Duodenal mucosa (tissue), 2 donors: ENCODE measurements at regions not wholly inside any gene's neighbourhood (a gene's known extent, or its start where the extent isn't known, plus 50 kb on each side); places are given as distances from the start of the nearest gene placed in this dataset.

ENCODE experiments used
- H3K27ac ChIP-seq: one replicate; pipeline ENCODE4 v1.7.0; 2013; ENCODE audit warnings: low read depth, low read length
- H3K27me3 ChIP-seq, 2 donors: one replicate each; pipeline ENCODE4 v1.7.0; 2013; ENCODE audit warnings: low read length in 2 of 2, control low read depth in 1 of 2; ENCODE audit not compliant: insufficient read depth in 2 of 2, control insufficient read depth in 1 of 2
- H3K36me3 ChIP-seq, 2 donors: one replicate each; pipeline ENCODE4 v1.7.0; 2013; ENCODE audit warnings: low read length in 2 of 2, control low read depth in 1 of 2; ENCODE audit not compliant: insufficient read depth in 2 of 2, control insufficient read depth in 1 of 2
- H3K4me1 ChIP-seq, 2 donors: one replicate each; pipeline ENCODE4 v1.7.0; 2013; ENCODE audit warnings: low read length in 2 of 2, control low read depth in 1 of 2; ENCODE audit not compliant: insufficient read depth in 2 of 2, control insufficient read depth in 1 of 2
- H3K4me3 ChIP-seq, 2 donors: one replicate each; pipeline ENCODE4 v1.7.0; 2013; ENCODE audit warnings: low read length in 2 of 2, low read depth in 1 of 2
- H3K9ac ChIP-seq, 2 donors: one replicate each; pipeline ENCODE4 v1.7.0; 2013; ENCODE audit warnings: low read length in 2 of 2, low read depth in 1 of 2
- H3K9me3 ChIP-seq, 2 donors: one replicate each; pipeline ENCODE4 v1.7.0; 2013; ENCODE audit warnings: low read length in 2 of 2, control low read depth in 1 of 2; ENCODE audit not compliant: control insufficient read depth in 1 of 2

DNA sequence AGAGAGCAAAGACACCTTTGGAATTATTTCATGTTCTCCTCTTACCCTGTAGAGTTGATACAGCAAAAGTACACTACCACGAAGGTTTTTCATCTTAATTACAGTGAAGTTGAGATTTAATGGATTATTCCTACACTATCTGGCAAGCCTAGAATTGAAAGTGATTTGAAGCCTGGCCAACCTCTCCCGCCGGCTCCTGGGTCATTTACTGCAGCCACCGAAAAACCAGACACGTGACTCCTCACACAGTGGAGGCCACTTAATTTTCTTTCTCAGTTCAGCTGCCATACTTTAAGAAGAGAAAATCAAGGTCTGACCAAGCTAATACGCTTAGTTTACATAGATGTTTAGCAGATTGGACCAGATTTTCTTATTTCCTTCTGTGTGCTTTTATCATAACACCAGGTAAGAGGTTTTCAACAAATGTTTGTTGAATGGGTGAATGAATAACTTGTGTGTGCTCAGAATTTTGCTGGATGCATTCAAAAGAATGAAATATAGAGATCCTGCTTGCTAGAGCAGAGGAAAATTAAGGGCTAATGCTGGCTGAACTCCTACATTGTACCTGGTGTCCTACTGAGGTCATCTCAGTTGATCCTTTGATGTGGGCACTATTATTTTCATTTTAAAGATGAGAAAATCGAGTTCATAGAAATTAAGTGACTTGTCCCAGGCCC, 97.2 kb upstream of the PDE10A start:
- no peaks in the 10 kb centered on the region for H3K4me1 ChIP-seq
- no peak overlapping the region for H3K9ac ChIP-seq
- peaks cover 0 to 4% of the 10 kb centered on the region in 2 donors for H3K9me3 ChIP-seq
- H3K36me3 ChIP-seq, result no peaks in the 10 kb centered on the region
- no peak overlapping the region for H3K4me3 ChIP-seq
- no peaks in the 10 kb centered on the region for H3K27me3 ChIP-seq
- H3K27ac ChIP-seq, result no peak overlapping the region

GRCh38 chr6:165758441-165758840, 95.4 kb upstream of the PDE10A start:
- Histone ChIP-seq H3K9me3 (peaks cover 0 to 4% of the 10 kb centered on the region in 2 donors), H3K9ac (no peak overlapping the region), H3K4me3 (no peak overlapping the region), H3K36me3 (no peaks in the 10 kb centered on the region), H3K27ac (no peak overlapping the region), H3K4me1 (no peaks in the 10 kb centered on the region), H3K27me3 (no peaks in the 10 kb centered on the region)

DNA sequence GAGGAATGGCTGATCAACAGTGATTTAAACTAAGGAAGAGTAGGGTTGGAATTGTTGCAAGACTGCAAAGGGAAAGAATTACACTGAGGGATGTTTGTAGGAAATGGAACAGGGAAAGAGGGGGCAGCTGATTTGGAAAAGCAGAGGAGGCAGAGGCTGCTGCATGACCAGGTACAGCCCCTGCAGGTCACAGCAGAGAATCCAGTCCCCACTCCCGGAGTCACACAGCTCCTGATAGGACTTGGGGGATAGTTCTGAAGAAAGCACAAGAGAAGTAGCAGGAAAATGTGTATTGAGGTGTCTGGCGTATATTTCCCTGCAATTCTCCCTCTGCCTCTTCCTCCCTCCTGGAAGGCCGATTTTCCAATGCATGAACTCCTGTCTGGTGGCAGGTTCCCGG, 92.5 kb upstream of the PDE10A start:
- Histone ChIP-seq H3K27ac (no peak overlapping the region), H3K36me3 (no peaks in the 10 kb centered on the region), H3K9me3 (no peaks in the 10 kb centered on the region)

GRCh38 chr6:165753506-165753905, 90.5 kb upstream of the PDE10A start:
- no peak overlapping the region for H3K9ac ChIP-seq
- no peak overlapping the region for H3K27ac ChIP-seq
- H3K9me3 ChIP-seq, result no peaks in the 10 kb centered on the region
- no peaks in the 10 kb centered on the region for H3K4me1 ChIP-seq
- H3K4me3 ChIP-seq, result no peak overlapping the region
- H3K27me3 ChIP-seq, result no peaks in the 10 kb centered on the region
- H3K36me3 ChIP-seq, result no peaks in the 10 kb centered on the region

More for the DNA sequence above, 92.5 kb upstream of the PDE10A start:
- Histone ChIP-seq H3K27me3 (no peaks in the 10 kb centered on the region), H3K9ac (no peak overlapping the region), H3K4me3 (no peak overlapping the region), H3K4me1 (no peaks in the 10 kb centered on the region)

GRCh38 chr6:165752451-165752850, 89.4 kb upstream of the PDE10A start:
- Histone ChIP-seq H3K4me3 (no peak overlapping the region), H3K9ac (no peak overlapping the region), H3K27me3 (no peaks in the 10 kb centered on the region), H3K36me3 (no peaks in the 10 kb centered on the region), H3K9me3 (no peaks in the 10 kb centered on the region), H3K27ac (no peak overlapping the region), H3K4me1 (no peaks in the 10 kb centered on the region)

GRCh38 chr6:165751486-165751885, 88.4 kb upstream of the PDE10A start:
- Histone ChIP-seq H3K4me1 (no peaks in the 10 kb centered on the region), H3K9me3 (no peaks in the 10 kb centered on the region)

DNA sequence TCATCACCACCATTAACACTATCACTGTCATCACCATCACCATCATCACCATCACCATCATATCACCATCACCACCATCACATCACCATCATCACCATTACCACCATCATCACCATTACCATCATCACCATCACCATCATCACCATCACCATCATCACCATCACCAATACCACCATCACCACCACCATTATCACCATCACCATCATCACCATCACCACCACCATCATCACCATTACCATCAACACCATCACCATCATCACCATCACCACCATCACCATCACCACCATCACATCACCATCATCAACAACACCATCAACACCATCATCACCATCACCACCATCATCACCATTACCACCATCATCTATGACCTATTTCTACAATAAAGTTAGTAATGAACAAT, 86.1 kb upstream of the PDE10A start:
- no peak overlapping the region for H3K4me3 ChIP-seq
- H3K4me1 ChIP-seq, result no peaks in the 10 kb centered on the region
- H3K27ac ChIP-seq, result no peak overlapping the region
- no peaks in the 10 kb centered on the region for H3K27me3 ChIP-seq
- no peak overlapping the region for H3K9ac ChIP-seq
- H3K36me3 ChIP-seq, result no peaks in the 10 kb centered on the region
- no peaks in the 10 kb centered on the region for H3K9me3 ChIP-seq

More at GRCh38 chr6:165751486-165751885, 88.4 kb upstream of the PDE10A start:
- H3K27me3 ChIP-seq, result no peaks in the 10 kb centered on the region
- H3K9ac ChIP-seq, result no peak overlapping the region
- no peak overlapping the region for H3K27ac ChIP-seq
- H3K4me3 ChIP-seq, result no peak overlapping the region
- H3K36me3 ChIP-seq, result no peaks in the 10 kb centered on the region

DNA sequence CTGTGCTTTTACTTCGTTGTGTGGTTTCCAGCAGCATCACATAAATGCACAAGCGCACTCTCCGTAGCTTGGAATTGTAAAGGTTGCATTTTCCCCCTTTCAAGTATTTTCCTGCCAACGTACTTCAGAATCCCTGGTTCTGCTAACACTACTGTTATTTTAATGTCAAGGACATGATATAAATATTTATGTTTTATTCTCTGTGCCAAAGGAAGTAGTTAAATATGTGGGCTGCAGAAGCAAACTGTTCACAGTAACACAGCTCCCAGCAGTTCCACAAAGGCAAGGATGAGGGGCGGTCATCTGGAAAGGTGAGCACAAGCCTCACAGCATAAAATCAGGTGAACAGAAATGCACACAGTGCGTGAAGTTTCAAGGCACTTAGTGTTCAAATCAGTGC, 85.3 kb upstream of the PDE10A start:
- no peaks in the 10 kb centered on the region for H3K27me3 ChIP-seq
- no peaks in the 10 kb centered on the region for H3K9me3 ChIP-seq
- H3K27ac ChIP-seq, result no peak overlapping the region
- H3K36me3 ChIP-seq, result no peaks in the 10 kb centered on the region
- H3K4me1 ChIP-seq, result no peaks in the 10 kb centered on the region
- no peak overlapping the region for H3K4me3 ChIP-seq
- no peak overlapping the region for H3K9ac ChIP-seq

GRCh38 chr6:165747963-165748362, 84.9 kb upstream of the PDE10A start:
- H3K9ac ChIP-seq, result no peak overlapping the region
- H3K9me3 ChIP-seq, result no peaks in the 10 kb centered on the region
- no peak overlapping the region for H3K27ac ChIP-seq
- H3K27me3 ChIP-seq, result no peaks in the 10 kb centered on the region
- H3K4me1 ChIP-seq, result no peaks in the 10 kb centered on the region
- no peaks in the 10 kb centered on the region for H3K36me3 ChIP-seq
- H3K4me3 ChIP-seq, result no peak overlapping the region

DNA sequence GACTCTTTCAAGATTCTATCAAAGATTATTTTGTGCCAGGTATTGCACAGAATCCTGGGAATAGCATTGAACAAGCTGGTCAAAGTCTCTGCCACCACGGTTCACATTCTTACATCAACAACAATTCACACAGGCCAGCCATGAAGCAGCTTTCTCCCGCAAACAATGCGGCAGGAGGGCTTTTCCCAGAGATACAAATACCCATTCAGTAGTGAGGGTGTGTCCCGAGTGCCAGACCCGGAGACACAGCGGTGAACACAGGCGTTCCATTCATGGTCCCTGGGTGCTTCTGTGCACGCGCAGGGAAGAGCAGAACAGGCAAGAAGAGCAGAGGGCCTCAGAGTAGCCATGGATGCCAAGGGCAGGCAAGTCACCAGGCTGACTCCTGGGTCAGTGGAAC, 83.3 kb upstream of the PDE10A start:
- Histone ChIP-seq H3K36me3 (no peaks in the 10 kb centered on the region), H3K4me1 (no peaks in the 10 kb centered on the region), H3K9me3 (no peaks in the 10 kb centered on the region), H3K27me3 (no peaks in the 10 kb centered on the region), H3K4me3 (no peak overlapping the region), H3K27ac (no peak overlapping the region), H3K9ac (no peak overlapping the region)

GRCh38 chr6:165745492-165745891, 82.5 kb upstream of the PDE10A start:
- no peaks in the 10 kb centered on the region for H3K36me3 ChIP-seq
- H3K27me3 ChIP-seq, result no peaks in the 10 kb centered on the region
- no peaks in the 10 kb centered on the region for H3K4me1 ChIP-seq
- H3K4me3 ChIP-seq, result no peak overlapping the region
- H3K27ac ChIP-seq, result no peak overlapping the region
- H3K9ac ChIP-seq, result no peak overlapping the region
- no peaks in the 10 kb centered on the region for H3K9me3 ChIP-seq
